ENCODE measurements at regions not wholly inside any gene's neighbourhood (a gene's known extent, or its start where the extent isn't known, plus 50 kb on each side); places are given as distances from the start of the nearest gene placed in this dataset.
"Not testable (repeated sequence)": the region's sequence is repeated elsewhere in the genome, so short reads cannot be mapped to it uniquely, and the experiment has no call there.

DNA sequence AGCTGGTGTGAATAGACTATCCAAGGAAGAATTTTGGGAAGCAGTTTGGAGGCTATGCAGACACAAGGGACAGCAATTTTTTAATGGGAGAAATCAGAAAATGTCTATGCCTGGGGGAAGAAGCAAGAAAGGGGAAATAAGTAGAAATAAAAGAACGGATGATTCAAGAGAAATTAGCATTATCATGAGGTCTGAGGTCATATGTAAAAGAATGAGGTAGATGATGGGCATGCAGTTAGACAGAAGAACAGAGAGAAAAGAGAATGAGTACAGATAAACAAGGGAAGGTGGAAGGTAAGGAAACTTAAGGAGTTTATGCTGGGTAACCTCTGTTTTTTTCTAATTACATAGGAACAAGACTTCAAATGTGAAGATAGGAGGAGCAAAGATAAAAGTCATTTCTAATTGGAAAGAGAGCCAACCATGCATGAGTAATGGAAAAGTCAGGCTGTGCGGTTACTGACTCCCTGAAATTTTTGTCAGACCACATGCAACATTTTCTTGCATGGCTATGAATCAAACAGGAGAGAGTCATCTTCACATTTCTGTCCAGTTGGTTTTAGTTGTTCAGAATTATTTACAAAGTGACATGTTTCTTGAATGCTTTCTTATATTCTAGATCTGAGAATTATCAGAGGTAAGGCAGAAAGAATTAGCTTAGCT lies 101.0 kb upstream of the PIK3R1 start:
- Mint-ChIP-seq H3K36me3 (no peaks in the 10 kb centered on the region), H3K4me3 (no peak overlapping the region), H3K27ac (peak overlapping the region in 1 of 3 donors; percentile 83), H3K9me3 (no peaks in the 10 kb centered on the region), H3K27me3 (peaks cover 9% of the 10 kb centered on the region), H3K4me1 (peaks cover 0 to 2% (median 0%) of the 10 kb centered on the region in 4 donors)
- DNase-seq (no peak), ATAC-seq (ENCODE audit: low read depth in 2 of 2) (no peak)
- peaks cover 3% of the 10 kb centered on the region for H3K27me3 ChIP-seq (ENCODE audit: control insufficient read depth, insufficient read depth, low read length)
- no peaks in the 10 kb centered on the region for H3K9me3 ChIP-seq (ENCODE audit: control insufficient read depth in 2 of 2, low read length in 2 of 2)
- no peaks in the 10 kb centered on the region for H3K36me3 ChIP-seq (ENCODE audit: control insufficient read depth, insufficient read depth, low read length)
- no peak overlapping the region for H3K4me3 ChIP-seq (ENCODE audit: low read depth, low read length)
- no peak overlapping the region for H3K27ac ChIP-seq (ENCODE audit: insufficient read depth, low read length, poor library complexity, severe bottlenecking)
- no peaks in the 10 kb centered on the region for H3K4me1 ChIP-seq (ENCODE audit: control insufficient read depth, insufficient read depth, low read length, poor library complexity, severe bottlenecking)

DNA sequence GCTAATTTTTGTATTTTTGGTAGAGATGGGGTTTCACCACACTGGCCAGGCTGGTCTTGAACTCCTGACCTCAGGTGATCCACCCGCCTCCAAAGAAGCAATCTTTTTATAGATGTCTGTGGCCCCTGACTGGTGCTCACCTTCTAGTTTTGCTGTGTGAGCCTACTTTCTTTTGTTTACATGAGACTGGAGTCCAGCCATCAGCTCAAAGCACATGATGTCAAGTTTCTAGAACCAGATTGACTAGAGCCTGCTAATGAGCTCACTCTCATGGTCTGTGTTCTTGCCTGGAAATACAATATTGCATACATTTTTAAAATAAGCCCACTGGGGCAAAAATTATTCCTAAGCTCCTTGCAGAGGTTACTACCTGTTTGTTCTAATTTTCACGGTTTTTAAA lies 102.9 kb upstream of the PIK3R1 start:
- H3K9me3 Mint-ChIP-seq = no peaks in the 10 kb centered on the region
- H3K27ac Mint-ChIP-seq = no peak overlapping the region
- no peaks in the 10 kb centered on the region for H3K27me3 Mint-ChIP-seq
- ATAC-seq (ENCODE audit: low read depth in 2 of 2) = no peak
- H3K4me3 Mint-ChIP-seq = no peak overlapping the region
- no peaks in the 10 kb centered on the region for H3K36me3 Mint-ChIP-seq
- H3K36me3 ChIP-seq (ENCODE audit: control insufficient read depth, insufficient read depth, low read length) = no peaks in the 10 kb centered on the region
- no peaks in the 10 kb centered on the region for H3K4me1 ChIP-seq (ENCODE audit: control insufficient read depth, insufficient read depth, low read length, poor library complexity, severe bottlenecking)
- DNase-seq = no peak
- peaks cover 0 to 2% (median 0%) of the 10 kb centered on the region in 4 donors for H3K4me1 Mint-ChIP-seq
- no peak overlapping the region for H3K27ac ChIP-seq (ENCODE audit: insufficient read depth, low read length, poor library complexity, severe bottlenecking)
- H3K27me3 ChIP-seq (ENCODE audit: control insufficient read depth, insufficient read depth, low read length) = peaks cover 2% of the 10 kb centered on the region
- no peaks in the 10 kb centered on the region for H3K9me3 ChIP-seq (ENCODE audit: control insufficient read depth in 2 of 2, low read length in 2 of 2)
- no peak overlapping the region for H3K4me3 ChIP-seq (ENCODE audit: low read depth, low read length)

DNA sequence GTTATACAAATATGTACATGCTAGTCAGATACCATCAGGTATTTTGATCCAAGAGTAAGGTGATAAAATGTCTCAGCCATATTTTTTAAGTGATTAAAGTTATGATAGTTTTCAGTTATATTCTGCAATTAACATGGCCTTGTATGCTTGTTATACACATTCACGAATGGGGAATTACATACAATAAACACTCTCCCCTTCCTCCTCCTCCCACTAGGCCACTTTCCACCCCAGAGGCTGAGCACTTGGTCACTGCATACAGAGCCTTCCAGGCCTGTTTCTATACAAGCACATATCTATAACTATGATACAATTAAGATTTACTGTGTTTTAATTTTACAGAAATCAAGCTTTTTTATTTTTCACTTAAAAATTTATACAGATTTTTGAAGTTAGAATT lies 104.7 kb upstream of the PIK3R1 start:
- Mint-ChIP-seq H3K4me3 (no peak overlapping the region), H3K4me1 (peaks cover 0 to 2% (median 0%) of the 10 kb centered on the region in 4 donors), H3K27me3 (no peaks in the 10 kb centered on the region), H3K36me3 (no peaks in the 10 kb centered on the region), H3K9me3 (peaks cover 0 to 8% (median 1%) of the 10 kb centered on the region in 7 donors), H3K27ac (no peak overlapping the region)
- Histone ChIP-seq H3K9me3 (ENCODE audit: control insufficient read depth in 2 of 2, low read length in 2 of 2) (no peaks in the 10 kb centered on the region), H3K36me3 (ENCODE audit: control insufficient read depth, insufficient read depth, low read length) (no peaks in the 10 kb centered on the region), H3K4me3 (ENCODE audit: low read depth, low read length) (no peak overlapping the region), H3K27ac (ENCODE audit: insufficient read depth, low read length, poor library complexity, severe bottlenecking) (no peak overlapping the region), H3K4me1 (ENCODE audit: control insufficient read depth, insufficient read depth, low read length, poor library complexity, severe bottlenecking) (no peaks in the 10 kb centered on the region), H3K27me3 (ENCODE audit: control insufficient read depth, insufficient read depth, low read length) (peaks cover 2% of the 10 kb centered on the region)
- ATAC-seq (ENCODE audit: low read depth in 2 of 2) (no peak), DNase-seq (no peak)

DNA sequence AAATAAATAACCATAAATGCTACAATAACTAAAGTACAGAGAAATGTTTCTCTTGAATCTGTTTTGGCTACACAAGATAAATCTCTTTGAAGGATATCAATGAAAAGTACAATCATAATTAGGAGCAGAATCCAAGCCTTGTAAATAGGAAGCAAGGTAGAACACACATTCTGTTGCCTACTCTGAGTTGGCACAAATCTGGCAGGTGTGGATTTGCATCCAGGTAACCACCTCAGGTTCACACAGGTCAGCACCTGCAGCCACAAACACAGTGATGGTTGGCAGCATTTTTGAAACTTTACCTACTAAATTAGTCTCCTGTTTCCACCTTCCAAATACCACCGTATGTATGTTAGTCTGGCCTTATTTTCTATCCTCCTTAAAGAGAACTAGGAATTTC lies 105.3 kb upstream of the PIK3R1 start:
- no peaks in the 10 kb centered on the region for H3K9me3 ChIP-seq (ENCODE audit: control insufficient read depth in 2 of 2, low read length in 2 of 2)
- peaks cover 5% of the 10 kb centered on the region for H3K27me3 Mint-ChIP-seq

GRCh38 chr5:68104217-68104616 lies 111.3 kb upstream of the PIK3R1 start:
- DNase-seq; H3K4me3 ChIP-seq (ENCODE audit: low read depth, low read length); H3K9me3 ChIP-seq (ENCODE audit: control insufficient read depth in 2 of 2, low read length in 2 of 2); ATAC-seq (ENCODE audit: low read depth in 2 of 2); H3K27me3 ChIP-seq (ENCODE audit: control insufficient read depth, insufficient read depth, low read length); H3K4me1 Mint-ChIP-seq; H3K4me1 ChIP-seq (ENCODE audit: control insufficient read depth, insufficient read depth, low read length, poor library complexity, severe bottlenecking); H3K36me3 Mint-ChIP-seq; H3K36me3 ChIP-seq (ENCODE audit: control insufficient read depth, insufficient read depth, low read length); H3K27ac ChIP-seq (ENCODE audit: insufficient read depth, low read length, poor library complexity, severe bottlenecking); H3K27ac Mint-ChIP-seq; H3K4me3 Mint-ChIP-seq: not testable (repeated sequence)
- Mint-ChIP-seq H3K9me3 (peaks cover 0 to 14% (median 6%) of the 10 kb centered on the region in 7 donors), H3K27me3 (peaks cover 22% of the 10 kb centered on the region)

More for the DNA sequence above, 105.3 kb upstream of the PIK3R1 start:
- Histone ChIP-seq H3K27me3 (ENCODE audit: control insufficient read depth, insufficient read depth, low read length) (peaks cover 2% of the 10 kb centered on the region), H3K4me1 (ENCODE audit: control insufficient read depth, insufficient read depth, low read length, poor library complexity, severe bottlenecking) (no peaks in the 10 kb centered on the region), H3K4me3 (ENCODE audit: low read depth, low read length) (no peak overlapping the region), H3K27ac (ENCODE audit: insufficient read depth, low read length, poor library complexity, severe bottlenecking) (no peak overlapping the region), H3K36me3 (ENCODE audit: control insufficient read depth, insufficient read depth, low read length) (no peaks in the 10 kb centered on the region)
- DNase-seq (no peak), ATAC-seq (ENCODE audit: low read depth in 2 of 2) (no peak)
- H3K4me1 Mint-ChIP-seq = peaks cover 0 to 2% (median 0%) of the 10 kb centered on the region in 4 donors
- H3K36me3 Mint-ChIP-seq = no peaks in the 10 kb centered on the region
- no peak overlapping the region for H3K4me3 Mint-ChIP-seq
- H3K27ac Mint-ChIP-seq = no peak overlapping the region
- H3K9me3 Mint-ChIP-seq = peaks cover 0 to 8% (median 1%) of the 10 kb centered on the region in 7 donors

DNA sequence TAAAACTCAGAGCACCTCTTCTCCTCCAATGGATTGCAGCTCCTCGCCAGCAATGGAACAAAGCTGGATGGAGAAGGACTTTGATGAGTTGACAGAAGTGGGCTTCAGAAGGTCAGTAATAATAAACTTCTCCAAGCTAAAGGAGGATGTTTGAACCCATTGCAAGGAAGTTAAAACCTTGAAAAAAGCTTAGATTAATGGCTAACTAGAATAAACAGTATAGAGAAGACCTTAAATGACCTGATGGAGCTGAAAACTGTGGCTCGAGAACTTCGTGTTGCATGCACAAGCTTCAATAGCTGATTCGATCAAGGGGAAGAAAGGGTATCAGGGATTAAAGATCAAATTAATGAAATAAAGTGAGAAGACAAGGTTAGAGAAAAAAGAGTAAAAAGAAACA lies 112.3 kb upstream of the PIK3R1 start:
- DNase-seq; H3K36me3 Mint-ChIP-seq; H3K36me3 ChIP-seq (ENCODE audit: control insufficient read depth, insufficient read depth, low read length); H3K27ac ChIP-seq (ENCODE audit: insufficient read depth, low read length, poor library complexity, severe bottlenecking); H3K4me1 ChIP-seq (ENCODE audit: control insufficient read depth, insufficient read depth, low read length, poor library complexity, severe bottlenecking); H3K4me3 Mint-ChIP-seq; H3K4me3 ChIP-seq (ENCODE audit: low read depth, low read length); ATAC-seq (ENCODE audit: low read depth in 2 of 2); H3K27me3 ChIP-seq (ENCODE audit: control insufficient read depth, insufficient read depth, low read length); H3K4me1 Mint-ChIP-seq; H3K27ac Mint-ChIP-seq; H3K9me3 ChIP-seq (ENCODE audit: control insufficient read depth in 2 of 2, low read length in 2 of 2): not testable (repeated sequence)
- Mint-ChIP-seq H3K9me3 (peaks cover 0 to 14% (median 6%) of the 10 kb centered on the region in 7 donors), H3K27me3 (peaks cover 26% of the 10 kb centered on the region)

- no peak for DNase-seq
- H3K9me3 ChIP-seq (ENCODE audit: control insufficient read depth in 2 of 2, low read length in 2 of 2) = no peaks in the 10 kb centered on the region
- H3K4me1 ChIP-seq (ENCODE audit: control insufficient read depth, insufficient read depth, low read length, poor library complexity, severe bottlenecking) = no peaks in the 10 kb centered on the region
- no peak overlapping the region for H3K4me3 Mint-ChIP-seq
- H3K27me3 Mint-ChIP-seq = peaks cover 20% of the 10 kb centered on the region
- ATAC-seq (ENCODE audit: low read depth in 2 of 2) = no peak
- no peaks in the 10 kb centered on the region for H3K36me3 Mint-ChIP-seq
- no peaks in the 10 kb centered on the region for H3K36me3 ChIP-seq (ENCODE audit: control insufficient read depth, insufficient read depth, low read length)
- no peak overlapping the region for H3K4me3 ChIP-seq (ENCODE audit: low read depth, low read length)
- peaks cover 3% of the 10 kb centered on the region for H3K27me3 ChIP-seq (ENCODE audit: control insufficient read depth, insufficient read depth, low read length)
- H3K27ac Mint-ChIP-seq = no peak overlapping the region
- H3K9me3 Mint-ChIP-seq = peaks cover 0 to 9% (median 4%) of the 10 kb centered on the region in 7 donors
- no peaks in the 10 kb centered on the region for H3K4me1 Mint-ChIP-seq
- no peak overlapping the region for H3K27ac ChIP-seq (ENCODE audit: insufficient read depth, low read length, poor library complexity, severe bottlenecking)
Observed at GRCh38 chr5:68099327-68099726, 116.2 kb upstream of the PIK3R1 start.

- no peaks in the 10 kb centered on the region for H3K36me3 Mint-ChIP-seq
- ATAC-seq (ENCODE audit: low read depth in 2 of 2) = no peak
- no peaks in the 10 kb centered on the region for H3K36me3 ChIP-seq (ENCODE audit: control insufficient read depth, insufficient read depth, low read length)
Observed at GRCh38 chr5:68093455-68094159, 121.9 kb upstream of the PIK3R1 start.

More at GRCh38 chr5:68093455-68094159, 121.9 kb upstream of the PIK3R1 start:
- no peak overlapping the region for H3K4me3 Mint-ChIP-seq
- no peaks in the 10 kb centered on the region for H3K4me1 ChIP-seq (ENCODE audit: control insufficient read depth, insufficient read depth, low read length, poor library complexity, severe bottlenecking)
- DNase-seq = no peak
- peaks cover 0 to 5% (median 3%) of the 10 kb centered on the region in 7 donors for H3K9me3 Mint-ChIP-seq
- H3K4me1 Mint-ChIP-seq = no peaks in the 10 kb centered on the region
- H3K27ac ChIP-seq (ENCODE audit: insufficient read depth, low read length, poor library complexity, severe bottlenecking) = no peak overlapping the region
- peaks cover 8% of the 10 kb centered on the region for H3K27me3 Mint-ChIP-seq
- no peaks in the 10 kb centered on the region for H3K9me3 ChIP-seq (ENCODE audit: control insufficient read depth in 2 of 2, low read length in 2 of 2)
- no peak overlapping the region for H3K4me3 ChIP-seq (ENCODE audit: low read depth, low read length)
- peaks cover 5% of the 10 kb centered on the region for H3K27me3 ChIP-seq (ENCODE audit: control insufficient read depth, insufficient read depth, low read length)
- H3K27ac Mint-ChIP-seq = no peak overlapping the region
